SK-N-SH treated with all-trans-retinoic acid at 6 μM for 48 hours (cell line): ENCODE measurements at regions not wholly inside any gene's neighbourhood (a gene's known extent, or its start where the extent isn't known, plus 50 kb on each side); places are given as distances from the start of the nearest gene placed in this dataset.

ENCODE experiments used
- ATAC-seq: fragments of 200-7000 bp; cut with Tn5 transposase; 3 replicates; pipeline ENCODE4 v1.9.1; 2020; ENCODE audit warnings: mild to moderate bottlenecking, moderate library complexity
- ARNTL ChIP-seq: fragments of 450-650 bp; formaldehyde crosslinking; IDR thresholded peaks from 2 replicates; pipeline ENCODE4 v1.5.0; 2020; ENCODE audit warnings: low read depth, mild to moderate bottlenecking, moderate library complexity, borderline replicate concordance
- BACH2 ChIP-seq: fragments of 250-450 bp; sonication (Bioruptor Pico); IDR thresholded peaks from 2 replicates; pipeline ENCODE4 v1.9.0; 2021; ENCODE audit warnings: mild to moderate bottlenecking, borderline replicate concordance
- CSDC2 ChIP-seq: fragments of 250-450 bp; sonication (Bioruptor Pico); IDR thresholded peaks from 2 replicates; pipeline ENCODE4 v1.5.0; 2020; ENCODE audit warnings: mild to moderate bottlenecking, moderate library complexity
- ESRRG ChIP-seq: fragments of 250-450 bp; sonication (Bioruptor Pico); IDR thresholded peaks from 2 replicates; pipeline ENCODE4 v1.6.1; 2021; ENCODE audit warnings: mild to moderate bottlenecking
- GLIS3 ChIP-seq: fragments of 250-450 bp; sonication (Bioruptor Pico); IDR thresholded peaks from 2 replicates; pipeline ENCODE4 v1.5.0; 2020; ENCODE audit warnings: mild to moderate bottlenecking, moderate library complexity
- ISL1 ChIP-seq: fragments of 250-450 bp; sonication (Bioruptor Pico); IDR thresholded peaks from 2 replicates; pipeline ENCODE4 v2.1.2; 2022; ENCODE audit warnings: mild to moderate bottlenecking, moderate library complexity
- OSR1 ChIP-seq: fragments of 250-450 bp; sonication (Bioruptor Pico); IDR thresholded peaks from 2 replicates; pipeline ENCODE4 v1.8.0; 2022; ENCODE audit warnings: moderate library complexity, mild to moderate bottlenecking, inconsistent platforms
- PATZ1 ChIP-seq: fragments of 250-450 bp; sonication (Bioruptor Pico); IDR thresholded peaks from 2 replicates; pipeline ENCODE4 v1.8.0; 2020; ENCODE audit warnings: mild to moderate bottlenecking, moderate library complexity, borderline replicate concordance
- POU6F1 ChIP-seq: fragments of 250-450 bp; sonication (Bioruptor Pico); IDR thresholded peaks from 2 replicates; pipeline ENCODE4 v1.8.0; 2021; ENCODE audit warnings: low read depth, mild to moderate bottlenecking, moderate library complexity, borderline replicate concordance
- PPARA ChIP-seq: fragments of 250-450 bp; sonication (Bioruptor Pico); IDR thresholded peaks from 2 replicates; pipeline ENCODE4 v1.5.0; 2020; ENCODE audit warnings: mild to moderate bottlenecking, borderline replicate concordance
- RARB ChIP-seq: fragments of 250-450 bp; sonication (Bioruptor Pico); IDR thresholded peaks from 2 replicates; pipeline ENCODE4 v1.8.0; 2021; ENCODE audit warnings: mild to moderate bottlenecking, moderate library complexity
- SNAI2 ChIP-seq: fragments of 250-450 bp; sonication (Bioruptor Pico); IDR thresholded peaks from 2 replicates; pipeline ENCODE4 v1.5.0; 2020; ENCODE audit warnings: mild to moderate bottlenecking, moderate library complexity
- TCF4 ChIP-seq: fragments of 250-450 bp; sonication (Bioruptor Pico); IDR thresholded peaks from 2 replicates; pipeline ENCODE4 v1.8.0; 2021; ENCODE audit warnings: mild to moderate bottlenecking, moderate library complexity, borderline replicate concordance
- TOX ChIP-seq: fragments of 250-450 bp; sonication (Bioruptor Pico); IDR thresholded peaks from 2 replicates; pipeline ENCODE4 v1.8.0; 2021; ENCODE audit warnings: mild to moderate bottlenecking, moderate library complexity, borderline replicate concordance
- ZFP3 ChIP-seq: fragments of 250-450 bp; sonication (Bioruptor Pico); IDR thresholded peaks from 2 replicates; pipeline ENCODE4 v1.5.0; 2020; ENCODE audit warnings: mild to moderate bottlenecking, moderate library complexity
- ZFP30 ChIP-seq: fragments of 450-650 bp; formaldehyde crosslinking; IDR thresholded peaks from 2 replicates; pipeline ENCODE4 v1.5.0; 2022; ENCODE audit warnings: mild to moderate bottlenecking, moderate library complexity
- ZNF565 ChIP-seq: fragments of 450-650 bp; formaldehyde crosslinking; conservative IDR thresholded peaks from 2 replicates; pipeline ENCODE4 v1.5.0; 2020; ENCODE audit warnings: low read depth, mild to moderate bottlenecking, moderate library complexity
- ZNF70 ChIP-seq: fragments of 450-650 bp; formaldehyde crosslinking; IDR thresholded peaks from 2 replicates; pipeline ENCODE4 v1.5.0; 2020; ENCODE audit warnings: mild to moderate bottlenecking, moderate library complexity
- ZNF8 ChIP-seq: fragments of 450-650 bp; formaldehyde crosslinking; IDR thresholded peaks from 2 replicates; pipeline ENCODE4 v1.5.0; 2020; ENCODE audit warnings: mild to moderate bottlenecking, moderate library complexity
- TF ChIP-seq, protein P1 (sequence below): fragments of 250-450 bp; sonication (Bioruptor Pico); IDR thresholded peaks from 2 replicates; pipeline ENCODE4 v1.5.1; 2021; ENCODE audit warnings: mild to moderate bottlenecking, moderate library complexity
- TF ChIP-seq, protein P2 (sequence below): fragments of 250-450 bp; sonication (Bioruptor Pico); IDR thresholded peaks from 2 replicates; pipeline ENCODE4 v1.5.0; 2020; ENCODE audit warnings: mild to moderate bottlenecking, moderate library complexity

- ATAC-seq: no peak
- TF ChIP-seq RARB (CRISPR knock-in tag) (no peak), ARNTL (CRISPR knock-in tag) (no peak), ESRRG (CRISPR knock-in tag) (no peak), OSR1 (no peak), SNAI2 (CRISPR knock-in tag) (no peak), ZFP30 (CRISPR knock-in tag) (no peak), GLIS3 (no peak), CSDC2 (no peak), POU6F1 (CRISPR knock-in tag) (no peak), PPARA (CRISPR knock-in tag) (no peak), PATZ1 (CRISPR knock-in tag) (no peak), ZNF8 (no peak), TOX (CRISPR knock-in tag) (no peak), ZNF70 (CRISPR knock-in tag) (no peak), BACH2 (CRISPR knock-in tag) (no peak), ISL1 (no peak)
- TF ChIP-seq, protein P1, sequence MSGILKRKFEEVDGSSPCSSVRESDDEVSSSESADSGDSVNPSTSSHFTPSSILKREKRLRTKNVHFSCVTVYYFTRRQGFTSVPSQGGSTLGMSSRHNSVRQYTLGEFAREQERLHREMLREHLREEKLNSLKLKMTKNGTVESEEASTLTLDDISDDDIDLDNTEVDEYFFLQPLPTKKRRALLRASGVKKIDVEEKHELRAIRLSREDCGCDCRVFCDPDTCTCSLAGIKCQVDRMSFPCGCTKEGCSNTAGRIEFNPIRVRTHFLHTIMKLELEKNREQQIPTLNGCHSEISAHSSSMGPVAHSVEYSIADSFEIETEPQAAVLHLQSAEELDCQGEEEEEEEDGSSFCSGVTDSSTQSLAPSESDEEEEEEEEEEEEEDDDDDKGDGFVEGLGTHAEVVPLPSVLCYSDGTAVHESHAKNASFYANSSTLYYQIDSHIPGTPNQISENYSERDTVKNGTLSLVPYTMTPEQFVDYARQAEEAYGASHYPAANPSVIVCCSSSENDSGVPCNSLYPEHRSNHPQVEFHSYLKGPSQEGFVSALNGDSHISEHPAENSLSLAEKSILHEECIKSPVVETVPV (CRISPR knock-in tag): no peak
- TF ChIP-seq, protein P2, sequence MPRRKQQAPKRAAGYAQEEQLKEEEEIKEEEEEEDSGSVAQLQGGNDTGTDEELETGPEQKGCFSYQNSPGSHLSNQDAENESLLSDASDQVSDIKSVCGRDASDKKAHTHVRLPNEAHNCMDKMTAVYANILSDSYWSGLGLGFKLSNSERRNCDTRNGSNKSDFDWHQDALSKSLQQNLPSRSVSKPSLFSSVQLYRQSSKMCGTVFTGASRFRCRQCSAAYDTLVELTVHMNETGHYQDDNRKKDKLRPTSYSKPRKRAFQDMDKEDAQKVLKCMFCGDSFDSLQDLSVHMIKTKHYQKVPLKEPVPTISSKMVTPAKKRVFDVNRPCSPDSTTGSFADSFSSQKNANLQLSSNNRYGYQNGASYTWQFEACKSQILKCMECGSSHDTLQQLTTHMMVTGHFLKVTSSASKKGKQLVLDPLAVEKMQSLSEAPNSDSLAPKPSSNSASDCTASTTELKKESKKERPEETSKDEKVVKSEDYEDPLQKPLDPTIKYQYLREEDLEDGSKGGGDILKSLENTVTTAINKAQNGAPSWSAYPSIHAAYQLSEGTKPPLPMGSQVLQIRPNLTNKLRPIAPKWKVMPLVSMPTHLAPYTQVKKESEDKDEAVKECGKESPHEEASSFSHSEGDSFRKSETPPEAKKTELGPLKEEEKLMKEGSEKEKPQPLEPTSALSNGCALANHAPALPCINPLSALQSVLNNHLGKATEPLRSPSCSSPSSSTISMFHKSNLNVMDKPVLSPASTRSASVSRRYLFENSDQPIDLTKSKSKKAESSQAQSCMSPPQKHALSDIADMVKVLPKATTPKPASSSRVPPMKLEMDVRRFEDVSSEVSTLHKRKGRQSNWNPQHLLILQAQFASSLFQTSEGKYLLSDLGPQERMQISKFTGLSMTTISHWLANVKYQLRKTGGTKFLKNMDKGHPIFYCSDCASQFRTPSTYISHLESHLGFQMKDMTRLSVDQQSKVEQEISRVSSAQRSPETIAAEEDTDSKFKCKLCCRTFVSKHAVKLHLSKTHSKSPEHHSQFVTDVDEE: no peak
Measured at GRCh38 chr13:72126424-72126823, 259.4 kb upstream of the DACH1 start.

- no peak for ATAC-seq
- TF ChIP-seq ESRRG (CRISPR knock-in tag) (no peak), TCF4 (CRISPR knock-in tag) (no peak), RARB (CRISPR knock-in tag) (no peak), ZFP3 (CRISPR knock-in tag) (no peak), CSDC2 (no peak), ZNF565 (no peak), BACH2 (CRISPR knock-in tag) (no peak)
Measured at GRCh38 chr13:72125561-72125960, 258.6 kb upstream of the DACH1 start.

DNA sequence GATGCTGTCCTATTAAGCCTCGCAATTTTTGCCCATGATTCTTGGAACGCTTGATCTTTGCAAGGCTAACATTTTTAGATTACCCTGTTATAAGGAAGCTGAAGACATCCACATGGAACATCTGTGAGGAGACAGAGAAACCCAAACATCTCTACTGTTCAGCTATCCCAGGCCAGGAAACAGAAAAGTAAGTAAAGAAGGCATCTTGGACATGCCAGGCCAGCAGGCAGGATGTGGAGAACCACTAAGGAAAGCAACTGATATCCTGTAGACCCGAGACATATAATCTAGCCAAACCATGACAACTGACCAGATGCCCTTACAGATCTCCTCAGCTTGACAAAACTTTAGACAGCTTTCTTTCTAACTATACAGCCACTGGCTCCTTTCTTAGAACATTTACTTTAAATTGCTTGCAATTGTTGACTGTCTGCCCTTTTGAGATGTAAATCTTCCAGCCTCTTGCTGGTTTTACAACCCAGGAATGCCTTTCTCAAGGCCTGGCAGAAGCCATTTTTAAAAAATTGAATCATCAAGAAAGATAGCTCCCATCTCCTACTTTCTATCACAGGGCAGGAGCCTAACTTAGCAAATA is 255.8 kb upstream of the DACH1 start:
- ATAC-seq: no peak
- TF ChIP-seq, protein P1 (CRISPR knock-in tag): no peak
- TF ChIP-seq PPARA (CRISPR knock-in tag) (no peak), BACH2 (CRISPR knock-in tag) (no peak), ZNF565 (no peak), CSDC2 (no peak), POU6F1 (CRISPR knock-in tag) (no peak), TOX (CRISPR knock-in tag) (no peak)
